HCT116 (cell line): ENCODE measurements at regions not wholly inside any gene's neighbourhood (a gene's known extent, or its start where the extent isn't known, plus 50 kb on each side); places are given as distances from the start of the nearest gene placed in this dataset.

Experiments
- CTCF ChIP-seq, 3 experiments: fragments of 200-600 bp in 1 of 3; sonication (generic) in 1 of 3; IDR thresholded peaks in 2 of 3; conservative IDR thresholded peaks in 1 of 3; 2 replicates each; pipeline ENCODE4 v1.5.1; 2012 to 2017; ENCODE audit warnings: low read depth in 2 of 3, low read length in 2 of 3, antibody characterized with exemption in 1 of 3, borderline replicate concordance in 1 of 3, control low read depth in 1 of 3, mild to moderate bottlenecking in 1 of 3, mixed read lengths in 1 of 3, mixed run types in 1 of 3, moderate library complexity in 1 of 3; ENCODE audit not compliant: insufficient read depth in 1 of 3
- MAX ChIP-seq: IDR thresholded peaks from 2 replicates; pipeline ENCODE4 v1.6.1; 2012
- POLR2AphosphoS5 ChIP-seq: IDR thresholded peaks from 2 replicates; pipeline ENCODE4 v1.6.1; 2011; ENCODE audit warnings: mild to moderate bottlenecking, low read depth, low read length, moderate library complexity
- ZBTB33 ChIP-seq: IDR thresholded peaks from 2 replicates; pipeline ENCODE4 v1.6.1; 2011; ENCODE audit warnings: mild to moderate bottlenecking, low read length, moderate library complexity; ENCODE audit not compliant: insufficient replicate concordance; ENCODE audit errors: extremely low read depth

- TF ChIP-seq CTCF (IDR thresholded peaks at IDR 0.05 in 2 of 3, conservative IDR thresholded peaks at IDR 0.05 in 1 of 3; ENCODE audit: borderline replicate concordance in 1 of 3, insufficient read depth in 1 of 3, low read depth in 2 of 3, low read length in 2 of 3) (no peak), POLR2AphosphoS5 (no peak), ZBTB33 (no peak), MAX (no peak)
Observed at GRCh38 chr9:88075506-88075905, 62.8 kb downstream of the SPATA31C2 start.
